Stimulated activated CD4-positive, alpha-beta T cell treated with anti-CD3 and anti-CD28 coated beads, Interleukin-4, amount 100 ng/mL, for 48 hours (primary cell): ENCODE measurements at regions not wholly inside any gene's neighbourhood (a gene's known extent, or its start where the extent isn't known, plus 50 kb on each side); places are given as distances from the start of the nearest gene placed in this dataset.
"Not testable (repeated sequence)": the region's sequence is repeated elsewhere in the genome, so short reads cannot be mapped to it uniquely, and the experiment has no call there.

Experiments used
- DNase-seq, 2 donors: peaks; one replicate each; pipeline ENCODE4 v3.0.0-alpha.2; 2020; ENCODE audit warnings: low read depth in 2 of 2

GRCh38 chr18:73681912-73682311, 465.7 kb downstream of the FBXO15 start:
- DNase-seq: no peak

GRCh38 chr18:73681398-73681797, 466.2 kb downstream of the FBXO15 start:
- no peak for DNase-seq

- no peak for DNase-seq
These were observed 467.5 kb downstream of the FBXO15 start for GRCh38 chr18:73679941-73680712.

GRCh38 chr18:73677450-73677849, 470.2 kb downstream of the FBXO15 start:
- DNase-seq: no peak

GRCh38 chr18:73674125-73674865, 473.3 kb downstream of the FBXO15 start:
- no peak for DNase-seq

GRCh38 chr18:73671480-73671879, 476.2 kb downstream of the FBXO15 start:
- not testable (repeated sequence) for DNase-seq

- DNase-seq: no peak
These were observed 477.1 kb downstream of the FBXO15 start for GRCh38 chr18:73670524-73670923.

- no peak for DNase-seq
These were observed 477.6 kb downstream of the FBXO15 start for GRCh38 chr18:73670039-73670438.

- no peak for DNase-seq
These were observed 478.3 kb downstream of the FBXO15 start for GRCh38 chr18:73669297-73669696.

GRCh38 chr18:73668051-73668450, 479.6 kb downstream of the FBXO15 start:
- DNase-seq: no peak

- no peak for DNase-seq
These were observed 480.9 kb downstream of the FBXO15 start for GRCh38 chr18:73666772-73667171.

- DNase-seq: no peak
These were observed 482.7 kb downstream of the FBXO15 start for GRCh38 chr18:73664896-73665295.

GRCh38 chr18:73663581-73663980, 484.1 kb downstream of the FBXO15 start:
- no peak for DNase-seq

- DNase-seq: no peak
These were observed 485.2 kb downstream of the FBXO15 start for GRCh38 chr18:73662421-73662820.

GRCh38 chr18:73660931-73661856, 486.4 kb downstream of the FBXO15 start:
- DNase-seq: no peak

GRCh38 chr18:73656691-73657090, 490.9 kb downstream of the FBXO15 start:
- no peak for DNase-seq

- no peak for DNase-seq
These were observed 493.8 kb downstream of the FBXO15 start for GRCh38 chr18:73653827-73654226.

GRCh38 chr18:73653251-73653650, 494.4 kb downstream of the FBXO15 start:
- DNase-seq: no peak

- DNase-seq: no peak
These were observed 500.2 kb downstream of the FBXO15 start for GRCh38 chr18:73647391-73647790.

GRCh38 chr18:73646772-73647171, 500.9 kb downstream of the FBXO15 start:
- DNase-seq: no peak

- no peak for DNase-seq
These were observed 501.4 kb downstream of the FBXO15 start for GRCh38 chr18:73646196-73646595.

- DNase-seq: no peak
These were observed 502.4 kb downstream of the FBXO15 start for GRCh38 chr18:73645160-73645715.
